ENCODE measurements at regions not wholly inside any gene's neighbourhood (a gene's known extent, or its start where the extent isn't known, plus 50 kb on each side); places are given as distances from the start of the nearest gene placed in this dataset.

GRCh38 chr2:12293874-12294273, 422.9 kb upstream of the TRIB2 start:
- TF ChIP-seq MYC (IDR thresholded peaks at IDR 0.05; ENCODE audit: low read depth, low read length): no peak
- TF ChIP-seq POLR2A (IDR thresholded peaks at IDR 0.05; ENCODE audit: low read depth, low read length): no peak
- no peak for TF ChIP-seq GATA2 (IDR thresholded peaks at IDR 0.05; ENCODE audit: insufficient read depth, insufficient read length, low read depth, low read length)
- no peak for TF ChIP-seq CTCF (IDR thresholded peaks at IDR 0.05; ENCODE audit: extremely low read depth in 1 of 2, insufficient read depth in 1 of 2, low read depth in 1 of 2, low read length in 2 of 2)
- no peak for TF ChIP-seq POLR2AphosphoS5 (IDR thresholded peaks at IDR 0.05; ENCODE audit: insufficient read depth, low read depth, low read length)
- TF ChIP-seq EZH2 (IDR thresholded peaks at IDR 0.05; ENCODE audit: borderline replicate concordance, low read depth, low read length, severe bottlenecking): no peak
- TF ChIP-seq JUN (IDR thresholded peaks at IDR 0.05; ENCODE audit: borderline replicate concordance, insufficient read depth, insufficient read length, low read depth): no peak
- TF ChIP-seq FOS (IDR thresholded peaks at IDR 0.05; ENCODE audit: borderline replicate concordance, insufficient read depth, low read length): no peak
- TF ChIP-seq MAX (IDR thresholded peaks at IDR 0.05; ENCODE audit: insufficient read depth, insufficient read length): no peak
- Histone ChIP-seq H4K20me1 (replicated peaks; ENCODE audit: control insufficient read depth, extremely low read depth, insufficient read depth, low read length) (no peaks in the 10 kb centered on the region), H3K27me3 (ENCODE audit: control insufficient read depth in 2 of 2, insufficient read depth in 2 of 2, low read length in 2 of 2) (no peaks in the 10 kb centered on the region), H3K36me3 (ENCODE audit: control insufficient read depth in 2 of 2, extremely low read depth in 1 of 2, insufficient read depth in 2 of 2, low read length in 2 of 2) (no peaks in the 10 kb centered on the region), H3K79me2 (ENCODE audit: control insufficient read depth, insufficient read depth, low read length) (no peaks in the 10 kb centered on the region), H2AFZ (ENCODE audit: low read depth, low read length) (no peak overlapping the region), H3K27ac (ENCODE audit: insufficient read depth, low read depth, low read length) (no peak overlapping the region), H3K4me2 (ENCODE audit: insufficient read depth, low read length) (no peak overlapping the region), H3K4me3 (replicated peaks in 1 of 3; ENCODE audit: insufficient read depth in 1 of 3, low read depth in 1 of 3, low read length in 3 of 3) (no peak overlapping the region), H3K9me3 (replicated peaks; ENCODE audit: control insufficient read depth, insufficient read depth, low read length) (no peaks in the 10 kb centered on the region), H3K9ac (replicated peaks; ENCODE audit: extremely low read depth, insufficient read depth, low read length) (no peak overlapping the region), H3K4me1 (ENCODE audit: control insufficient read depth, extremely low read depth, insufficient read depth, low read length) (no peaks in the 10 kb centered on the region), H3K9me1 (replicated peaks; ENCODE audit: control insufficient read depth, extremely low read depth, insufficient read depth, low read length) (no peaks in the 10 kb centered on the region)
- POLR2A ChIA-PET: no interaction called here
- CTCF ChIA-PET: no interaction called here
- DNase-seq (ENCODE audit: low read depth, low spot score) (no peak), FAIRE-seq (no peak)
- intact Hi-C loops (cut with micrococcal nuclease): no loop called here
- BruUV-seq (replicated peaks): no TSS peak
- dilution Hi-C loops (cut with MboI; ENCODE audit: extremely low pct_ligation_motif_present, low sequenced_read_pairs): no loop called here

Measured in endothelial cell of umbilical vein (primary cell).